GM12872 (cell line): ENCODE measurements at regions not wholly inside any gene's neighbourhood (a gene's known extent, or its start where the extent isn't known, plus 50 kb on each side); places are given as distances from the start of the nearest gene placed in this dataset.

Source experiments
- CTCF ChIP-seq: IDR thresholded peaks from 3 replicates; pipeline ENCODE4 v1.5.1; 2011; ENCODE audit warnings: low read depth, mild to moderate bottlenecking, low read length, moderate library complexity; ENCODE audit not compliant: insufficient read depth

DNA sequence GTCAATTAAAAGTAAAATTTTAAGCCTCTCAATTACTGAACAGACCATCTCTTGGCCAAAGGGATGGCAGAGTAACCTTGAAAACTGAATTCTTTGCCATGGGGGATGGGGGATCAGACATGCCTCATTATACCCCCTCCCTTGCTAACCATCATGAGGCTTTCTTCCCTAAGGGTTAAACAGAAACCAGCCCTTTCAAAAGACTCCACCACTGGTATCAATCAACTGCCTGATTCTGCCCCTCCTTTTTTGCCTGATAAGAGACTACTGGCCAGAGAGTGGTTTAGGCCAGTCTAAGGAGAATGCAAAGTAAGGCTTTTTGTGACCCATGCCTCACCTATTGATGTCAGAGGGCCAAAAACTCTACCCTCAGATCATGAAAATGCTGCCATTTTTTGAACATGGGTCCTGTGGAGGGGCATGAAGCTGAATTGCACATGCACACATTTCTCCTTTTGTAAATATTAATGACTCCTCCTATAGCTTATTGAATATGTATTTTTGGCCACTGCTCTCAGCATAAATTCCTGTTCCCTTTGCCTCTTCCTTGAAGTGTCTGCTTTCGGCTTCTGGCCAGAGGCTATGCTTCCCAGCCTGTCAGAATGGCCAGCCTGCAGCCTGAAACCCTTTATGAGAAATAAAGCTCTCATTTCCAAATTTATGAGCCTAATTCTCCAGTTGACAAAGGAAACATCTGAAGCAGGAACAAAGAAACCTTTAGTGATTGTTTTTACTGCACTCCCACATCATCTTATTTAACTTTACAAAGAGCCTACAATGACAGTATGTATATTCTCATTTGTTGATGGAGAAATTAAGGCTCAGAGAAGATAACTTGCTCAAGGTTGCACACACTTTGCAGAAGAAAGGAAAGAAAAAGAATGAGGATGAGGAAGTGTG, 270.7 kb upstream of the CELF4 start:
- TF ChIP-seq CTCF = no peak

DNA sequence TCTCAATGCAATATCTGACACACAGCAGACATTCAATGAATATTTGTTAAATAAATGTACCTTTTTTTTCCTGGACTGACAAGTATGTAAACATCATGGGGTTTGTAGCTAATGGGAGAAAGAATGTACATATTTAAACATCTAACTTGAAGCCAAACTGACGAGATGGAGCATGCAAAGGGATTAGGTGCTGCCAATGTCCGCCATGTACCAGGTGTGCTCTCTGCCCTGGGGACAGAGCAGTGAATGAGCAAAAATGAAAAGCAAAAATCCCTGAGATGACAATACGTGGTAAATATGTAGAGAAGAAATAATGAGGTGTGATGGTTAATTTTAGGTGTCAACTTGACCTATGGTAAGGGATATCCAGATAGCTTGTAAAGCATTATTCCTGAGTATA, 247.4 kb upstream of the CELF4 start:
- TF ChIP-seq CTCF = no peak

- no peak for TF ChIP-seq CTCF
These were observed 240.3 kb upstream of the CELF4 start for GRCh38 chr18:37805773-37806404.

DNA sequence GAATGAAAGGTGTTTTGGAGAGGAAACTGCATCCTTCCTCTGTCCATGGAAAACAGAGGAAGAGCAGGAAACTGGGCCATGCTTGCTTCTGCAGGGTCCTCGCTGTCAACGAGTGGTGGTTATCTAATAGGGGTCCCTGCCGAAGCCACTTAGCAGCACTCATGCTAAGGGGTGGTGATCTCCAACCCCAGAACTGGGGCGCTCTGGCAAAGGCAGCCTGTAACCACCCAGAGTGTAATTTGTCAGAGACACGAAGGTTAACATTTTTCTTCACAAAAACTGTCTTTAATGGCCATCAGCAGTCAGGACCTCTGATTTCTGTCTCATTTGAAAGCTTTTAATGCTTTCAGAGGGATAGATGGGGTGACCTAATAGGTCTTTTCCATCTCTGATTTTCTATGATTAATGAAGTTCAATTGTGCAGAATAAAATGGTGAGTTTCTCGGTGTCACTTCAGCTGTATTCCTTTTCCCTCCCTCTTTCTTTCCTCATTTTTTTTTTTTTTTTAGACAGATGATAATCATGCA, 231.3 kb upstream of the CELF4 start:
- no peak for TF ChIP-seq CTCF

GRCh38 chr18:37787452-37787851, 221.9 kb upstream of the CELF4 start:
- no peak for TF ChIP-seq CTCF

DNA sequence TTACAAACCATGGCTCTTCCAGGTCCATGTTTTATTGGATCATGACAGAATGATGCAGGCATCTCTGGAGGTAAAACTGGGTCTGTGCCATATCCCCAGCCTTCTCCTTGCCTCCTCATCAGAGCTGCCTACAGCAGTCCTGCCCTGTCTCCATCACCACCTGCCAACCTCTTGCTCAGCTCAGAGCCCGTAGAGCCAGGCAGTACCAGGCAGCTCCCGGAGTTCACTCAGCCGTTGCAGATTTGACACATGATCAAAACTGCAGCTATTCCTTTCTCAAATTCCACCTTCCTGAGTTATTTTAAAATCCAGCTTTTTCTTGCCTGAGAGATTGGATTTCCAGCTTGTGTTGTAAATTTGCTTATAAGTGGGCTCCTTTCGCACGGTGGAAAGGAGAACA, 218.2 kb upstream of the CELF4 start:
- TF ChIP-seq CTCF = no peak

GRCh38 chr18:37779220-37779619, 213.6 kb upstream of the CELF4 start:
- no peak for TF ChIP-seq CTCF
